H9 (cell line): ENCODE measurements at regions not wholly inside any gene's neighbourhood (a gene's known extent, or its start where the extent isn't known, plus 50 kb on each side); places are given as distances from the start of the nearest gene placed in this dataset.

ENCODE experiments used
- DNase-seq: peaks from one replicate; pipeline ENCODE4 v3.0.0-alpha.2; 2017
- H2AFZ ChIP-seq: one replicate; pipeline ENCODE4 v1.6.1; 2013; ENCODE audit warnings: mild to moderate bottlenecking, low read length, control low read depth, moderate library complexity
- H2AK5ac ChIP-seq: 2 replicates; pipeline ENCODE4 v1.6.1; 2013; ENCODE audit warnings: low read length, control low read depth, mixed read lengths; ENCODE audit not compliant: insufficient read length
- H2BK120ac ChIP-seq: one replicate; pipeline ENCODE4 v1.6.1; 2013; ENCODE audit warnings: low read depth, mild to moderate bottlenecking, low read length, control low read depth, inconsistent platforms; ENCODE audit not compliant: poor library complexity, severe bottlenecking
- H2BK12ac ChIP-seq: 2 replicates; pipeline ENCODE4 v1.6.1; 2013; ENCODE audit warnings: low read length, control low read depth, mixed read lengths, low read depth; ENCODE audit not compliant: insufficient read length
- H2BK15ac ChIP-seq: 2 replicates; pipeline ENCODE4 v1.6.1; 2013; ENCODE audit warnings: low read depth, low read length, control low read depth
- H2BK20ac ChIP-seq: one replicate; pipeline ENCODE4 v1.6.1; 2013; ENCODE audit warnings: low read depth, mild to moderate bottlenecking, low read length, control low read depth, inconsistent platforms; ENCODE audit not compliant: poor library complexity, severe bottlenecking
- H2BK5ac ChIP-seq: 2 replicates; pipeline ENCODE4 v1.6.1; 2013; ENCODE audit warnings: low read length, control low read depth, mixed read lengths; ENCODE audit not compliant: insufficient read length
- H3K14ac ChIP-seq: 2 replicates; pipeline ENCODE4 v1.6.1; 2013; ENCODE audit warnings: low read length, control low read depth; ENCODE audit not compliant: insufficient read depth
- H3K18ac ChIP-seq: 2 replicates; pipeline ENCODE4 v1.6.1; 2013; ENCODE audit warnings: low read depth, mild to moderate bottlenecking, mixed read lengths, low read length, control low read depth; ENCODE audit not compliant: insufficient read length
- H3K23ac ChIP-seq: 2 replicates; pipeline ENCODE4 v1.6.1; 2013; ENCODE audit warnings: low read length, control low read depth, mixed read lengths, low read depth; ENCODE audit not compliant: insufficient read length
- H3K23me2 ChIP-seq: 2 replicates; pipeline ENCODE4 v1.6.1; 2013; ENCODE audit warnings: low read depth, mild to moderate bottlenecking, mixed read lengths, low read length, control low read depth; ENCODE audit not compliant: insufficient read length, poor library complexity, severe bottlenecking
- H3K27ac ChIP-seq: 2 replicates; pipeline ENCODE4 v1.5.1; 2013; ENCODE audit warnings: low read length, control low read depth, mixed read lengths, low read depth; ENCODE audit not compliant: insufficient read length
- H3K27me3 ChIP-seq: 2 replicates; pipeline ENCODE4 v1.6.1; 2013; ENCODE audit warnings: low read length, control low read depth, inconsistent platforms; ENCODE audit not compliant: insufficient read depth
- H3K4ac ChIP-seq: 2 replicates; pipeline ENCODE4 v1.6.1; 2013; ENCODE audit warnings: low read depth, mild to moderate bottlenecking, control low read depth, inconsistent platforms, low read length, moderate library complexity
- H3K4me1 ChIP-seq: 2 replicates; pipeline ENCODE4 v1.6.1; 2013; ENCODE audit warnings: low read length, control low read depth, inconsistent platforms; ENCODE audit not compliant: insufficient read depth
- H3K4me2 ChIP-seq: 2 replicates; pipeline ENCODE4 v1.6.1; 2013; ENCODE audit warnings: low read length, control low read depth, mixed read lengths; ENCODE audit not compliant: insufficient read length, insufficient read depth
- H3K56ac ChIP-seq: 2 replicates; pipeline ENCODE4 v1.6.1; 2013; ENCODE audit warnings: low read depth, mild to moderate bottlenecking, mixed read lengths, low read length, control low read depth; ENCODE audit not compliant: insufficient read length
- H3K79me1 ChIP-seq: 2 replicates; pipeline ENCODE4 v1.6.1; 2013; ENCODE audit warnings: low read depth, mild to moderate bottlenecking, moderate library complexity, low read length, control low read depth, inconsistent platforms; ENCODE audit not compliant: insufficient read depth, poor library complexity, severe bottlenecking
- H3K79me2 ChIP-seq: 2 replicates; pipeline ENCODE4 v1.6.1; 2013; ENCODE audit warnings: low read length, control low read depth, inconsistent platforms; ENCODE audit not compliant: insufficient read depth
- H3K9ac ChIP-seq: 2 replicates; pipeline ENCODE4 v1.6.1; 2013; ENCODE audit warnings: low read length, control low read depth, mixed read lengths; ENCODE audit not compliant: insufficient read length; ENCODE audit errors: extremely low read depth
- H3K9me3 ChIP-seq: one replicate; pipeline ENCODE4 v1.6.1; 2013; ENCODE audit warnings: low read depth, low read length, inconsistent platforms; ENCODE audit not compliant: control insufficient read depth
- H3T11ph ChIP-seq: one replicate; pipeline ENCODE4 v1.6.1; 2013; ENCODE audit warnings: mild to moderate bottlenecking, low read length, control low read depth, inconsistent platforms
- H4K20me1 ChIP-seq: one replicate; pipeline ENCODE4 v1.6.1; 2013; ENCODE audit not compliant: control insufficient read depth, insufficient read length, insufficient read depth
- H4K5ac ChIP-seq: 2 replicates; pipeline ENCODE4 v1.6.1; 2013; ENCODE audit warnings: low read depth, mild to moderate bottlenecking, mixed read lengths, low read length, control low read depth; ENCODE audit not compliant: insufficient read length
- H4K8ac ChIP-seq: replicated peaks from 2 replicates; pipeline ENCODE4 v1.6.1; 2013; ENCODE audit warnings: low read length, control low read depth, mixed read lengths, low read depth; ENCODE audit not compliant: insufficient read length
- H4K91ac ChIP-seq: 2 replicates; pipeline ENCODE4 v1.6.1; 2013; ENCODE audit warnings: low read depth, mild to moderate bottlenecking, moderate library complexity, mixed read lengths, low read length, control low read depth; ENCODE audit not compliant: insufficient read length
- H3K27ac Mint-ChIP-seq, 3 experiments: 2 replicates in 2 of 3; 3 replicates in 1 of 3; pipeline ENCODE4 v1.8.0; 2020 to 2021; ENCODE audit warnings: mixed read lengths in 3 of 3, mild to moderate bottlenecking in 1 of 3, moderate library complexity in 1 of 3
- H3K27me3 Mint-ChIP-seq: 2 replicates; pipeline ENCODE4 v1.8.0; 2021; ENCODE audit warnings: low read depth, mild to moderate bottlenecking, moderate library complexity, mixed read lengths
- H3K36me3 Mint-ChIP-seq, 3 experiments: 2 replicates in 2 of 3; 3 replicates in 1 of 3; pipeline ENCODE4 v1.8.0; 2020 to 2021; ENCODE audit warnings: low read depth in 3 of 3, mixed read lengths in 3 of 3; ENCODE audit not compliant: insufficient read depth in 1 of 3
- H3K4me1 Mint-ChIP-seq, 2 experiments: 2 replicates each; pipeline ENCODE4 v1.8.0; 2020; ENCODE audit warnings: mixed read lengths in 2 of 2
- H3K4me3 Mint-ChIP-seq, 2 experiments: 2 replicates in 1 of 2; 3 replicates in 1 of 2; pipeline ENCODE4 v1.8.0; 2020 to 2021; ENCODE audit warnings: mild to moderate bottlenecking in 2 of 2, mixed read lengths in 2 of 2, moderate library complexity in 1 of 2
- H3K9me3 Mint-ChIP-seq, 2 experiments: 2 replicates in 1 of 2; 3 replicates in 1 of 2; pipeline ENCODE4 v1.8.0; 2020; ENCODE audit warnings: mild to moderate bottlenecking in 2 of 2, mixed read lengths in 2 of 2, moderate library complexity in 1 of 2
- WGBS: extraction: QIAGEN DNeasy Blood & Tissue Kit; methylation state at CpG from one replicate; pipeline ENCODE4 v1.1.7; 2013; ENCODE audit warnings: missing lambda C conversion rate, low lambda C conversion rate, mixed read lengths; ENCODE audit not compliant: insufficient read length; ENCODE audit errors: extremely low coverage; 5-methylcytosine and 5-hydroxymethylcytosine counted together
- TF ChIP-seq, protein P1 (sequence below): fragments of 200-600 bp; sonication (generic); conservative IDR thresholded peaks from 3 replicates; pipeline ENCODE4 v1.8.0; 2021; ENCODE audit warnings: antibody characterized with exemption, mild to moderate bottlenecking

DNA sequence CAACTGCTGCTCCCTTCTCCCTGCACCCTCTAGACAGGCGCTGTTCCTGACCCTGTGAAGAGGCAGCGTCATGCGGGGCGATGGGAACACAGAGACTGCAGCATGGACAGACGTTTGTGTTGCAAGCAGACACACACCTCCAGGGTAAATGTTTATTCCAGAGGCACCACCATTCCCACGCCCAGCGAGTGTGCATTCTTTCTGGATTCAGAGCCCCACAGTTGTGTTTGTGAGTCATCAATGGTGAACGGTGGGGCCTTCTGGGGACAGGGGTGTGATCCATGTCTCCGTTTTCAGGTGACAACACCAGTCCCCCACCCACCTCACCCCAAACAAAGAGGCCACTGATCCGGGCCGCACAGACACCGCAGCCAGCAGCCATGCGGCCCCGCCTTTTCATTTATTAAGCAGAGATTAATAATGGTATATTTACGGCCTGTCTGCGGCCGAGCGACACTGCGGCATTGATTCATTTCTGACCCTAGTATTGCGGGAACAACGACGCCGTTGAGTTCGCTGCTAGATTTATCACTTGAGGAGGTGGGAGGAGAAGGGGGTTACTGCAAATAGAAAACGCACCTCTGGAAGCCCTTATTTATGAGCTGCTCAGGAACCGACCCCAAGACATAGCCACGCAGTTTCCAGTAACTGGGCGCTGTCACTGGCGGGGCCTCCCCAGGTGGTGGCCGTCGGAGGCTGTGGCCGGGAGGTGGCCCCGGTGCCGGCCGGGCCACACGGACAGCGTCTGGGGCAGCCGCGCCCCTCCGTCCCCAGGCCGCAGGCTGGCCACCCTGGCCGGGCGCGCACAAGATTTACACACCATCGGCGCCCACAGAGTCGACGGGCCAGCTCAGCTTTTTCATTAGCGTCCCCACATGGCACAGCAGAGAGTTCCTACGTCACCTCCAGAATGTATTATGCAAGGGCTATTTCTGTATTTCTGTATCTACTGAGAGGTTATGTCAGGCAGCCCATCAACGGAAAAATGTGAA is 367.6 kb downstream of the THBS2 start:
- Mint-ChIP-seq H3K9me3 (peaks cover 0 to 5% of the 10 kb centered on the region in 2 experiments; a peak in 2 of 5 replicates), H3K36me3 (0 out of 7 replicates have a peak, but pooled peaks cover 0 to 2% (median 0%) of the 10 kb centered on the region in 3 experiments), H3K4me3 (no peak overlapping the region), H3K27ac (no peak overlapping the region; a peak in 1 of 7 replicates), H3K27me3 (peaks cover 20% of the 10 kb centered on the region), H3K4me1 (peaks cover 5 to 8% of the 10 kb centered on the region in 2 experiments)
- H3K23ac ChIP-seq, result no peak overlapping the region
- no peaks in the 10 kb centered on the region for H3K79me2 ChIP-seq
- H3K9ac ChIP-seq, result no peak overlapping the region
- no peak overlapping the region for H3K4me2 ChIP-seq
- no peak overlapping the region for H2BK120ac ChIP-seq
- H3K14ac ChIP-seq, result no peak overlapping the region
- H4K91ac ChIP-seq, result no peak overlapping the region
- no peak overlapping the region for H3K27ac ChIP-seq
- no peak overlapping the region for H4K5ac ChIP-seq
- WGBS, result no CpG with 5 or more reads among the region's 51 CpGs
- H3K4ac ChIP-seq, result no peak overlapping the region
- H3K9me3 ChIP-seq, result no peaks in the 10 kb centered on the region
- no peak overlapping the region for H4K8ac ChIP-seq
- no peaks in the 10 kb centered on the region for H3K79me1 ChIP-seq
- no peak overlapping the region for H2BK5ac ChIP-seq
- H2AK5ac ChIP-seq, result no peak overlapping the region
- H2BK12ac ChIP-seq, result no peak overlapping the region
- no peaks in the 10 kb centered on the region for H4K20me1 ChIP-seq
- H3K4me1 ChIP-seq, result no peaks in the 10 kb centered on the region
- no peak overlapping the region for H2BK20ac ChIP-seq
- no peak overlapping the region for H3K18ac ChIP-seq
- no peak overlapping the region for H3K56ac ChIP-seq
- TF ChIP-seq, protein P1, sequence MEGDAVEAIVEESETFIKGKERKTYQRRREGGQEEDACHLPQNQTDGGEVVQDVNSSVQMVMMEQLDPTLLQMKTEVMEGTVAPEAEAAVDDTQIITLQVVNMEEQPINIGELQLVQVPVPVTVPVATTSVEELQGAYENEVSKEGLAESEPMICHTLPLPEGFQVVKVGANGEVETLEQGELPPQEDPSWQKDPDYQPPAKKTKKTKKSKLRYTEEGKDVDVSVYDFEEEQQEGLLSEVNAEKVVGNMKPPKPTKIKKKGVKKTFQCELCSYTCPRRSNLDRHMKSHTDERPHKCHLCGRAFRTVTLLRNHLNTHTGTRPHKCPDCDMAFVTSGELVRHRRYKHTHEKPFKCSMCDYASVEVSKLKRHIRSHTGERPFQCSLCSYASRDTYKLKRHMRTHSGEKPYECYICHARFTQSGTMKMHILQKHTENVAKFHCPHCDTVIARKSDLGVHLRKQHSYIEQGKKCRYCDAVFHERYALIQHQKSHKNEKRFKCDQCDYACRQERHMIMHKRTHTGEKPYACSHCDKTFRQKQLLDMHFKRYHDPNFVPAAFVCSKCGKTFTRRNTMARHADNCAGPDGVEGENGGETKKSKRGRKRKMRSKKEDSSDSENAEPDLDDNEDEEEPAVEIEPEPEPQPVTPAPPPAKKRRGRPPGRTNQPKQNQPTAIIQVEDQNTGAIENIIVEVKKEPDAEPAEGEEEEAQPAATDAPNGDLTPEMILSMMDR, result no peak
- H2AFZ ChIP-seq, result no peak overlapping the region
- no peak overlapping the region for H2BK15ac ChIP-seq
- no peak for DNase-seq
- no peaks in the 10 kb centered on the region for H3K23me2 ChIP-seq
- no peaks in the 10 kb centered on the region; the same call in 1 of the 2 replicates for H3K27me3 ChIP-seq
- no peak overlapping the region for H3T11ph ChIP-seq
